Trophoblast cell (in vitro differentiated cells and primary cell): ENCODE measurements at regions not wholly inside any gene's neighbourhood (a gene's known extent, or its start where the extent isn't known, plus 50 kb on each side); places are given as distances from the start of the nearest gene placed in this dataset.

Source experiments
- DNase-seq, 2 donors: peaks; one replicate each; pipeline ENCODE4 v3.0.0-alpha.2; 2016
- H2AFZ ChIP-seq: 2 replicates; pipeline ENCODE4 v1.6.1; 2013; ENCODE audit warnings: low read length, moderate library complexity, mild to moderate bottlenecking; ENCODE audit not compliant: insufficient read depth, poor library complexity
- H2AK5ac ChIP-seq: 2 replicates; pipeline ENCODE4 v1.6.1; 2013; ENCODE audit warnings: mild to moderate bottlenecking, low read length
- H2BK120ac ChIP-seq: 2 replicates; pipeline ENCODE4 v1.6.1; 2013; ENCODE audit warnings: low read length, mild to moderate bottlenecking, moderate library complexity; ENCODE audit not compliant: insufficient read depth, poor library complexity
- H2BK12ac ChIP-seq: 2 replicates; pipeline ENCODE4 v1.6.1; 2013; ENCODE audit warnings: mild to moderate bottlenecking, low read length, moderate library complexity
- H2BK5ac ChIP-seq: 2 replicates; pipeline ENCODE4 v1.6.1; 2013; ENCODE audit warnings: low read length, low read depth, moderate library complexity, mild to moderate bottlenecking; ENCODE audit not compliant: poor library complexity
- H3K14ac ChIP-seq: 2 replicates; pipeline ENCODE4 v1.6.1; 2013; ENCODE audit warnings: mild to moderate bottlenecking, low read length
- H3K18ac ChIP-seq: 2 replicates; pipeline ENCODE4 v1.6.1; 2013; ENCODE audit warnings: mild to moderate bottlenecking, low read length
- H3K23ac ChIP-seq: 2 replicates; pipeline ENCODE4 v1.6.1; 2013; ENCODE audit warnings: low read length
- H3K27ac ChIP-seq: 2 replicates; pipeline ENCODE4 v1.5.1; 2013; ENCODE audit warnings: low read depth, mild to moderate bottlenecking, inconsistent platforms, low read length, moderate library complexity
- H3K27me3 ChIP-seq: 2 replicates; pipeline ENCODE4 v1.6.1; 2013; ENCODE audit warnings: inconsistent platforms, mild to moderate bottlenecking, low read length, moderate library complexity; ENCODE audit not compliant: insufficient read depth
- H3K36me3 ChIP-seq, 2 experiments: 1 replicate in 1 of 2; 2 replicates in 1 of 2; pipeline ENCODE4 v1.6.1; 2013; ENCODE audit warnings: low read length in 2 of 2, mild to moderate bottlenecking in 2 of 2, moderate library complexity in 1 of 2; ENCODE audit not compliant: insufficient read depth in 2 of 2, control insufficient read depth in 1 of 2
- H3K4ac ChIP-seq: 2 replicates; pipeline ENCODE4 v1.6.1; 2013; ENCODE audit warnings: low read depth, mild to moderate bottlenecking, low read length, moderate library complexity
- H3K4me1 ChIP-seq, 2 experiments: 1 replicate in 1 of 2; 2 replicates in 1 of 2; pipeline ENCODE4 v1.6.1; 2013; ENCODE audit warnings: low read length in 2 of 2, mild to moderate bottlenecking in 2 of 2, moderate library complexity in 1 of 2; ENCODE audit not compliant: insufficient read depth in 2 of 2, control insufficient read depth in 1 of 2
- H3K4me2 ChIP-seq: 2 replicates; pipeline ENCODE4 v1.6.1; 2013; ENCODE audit warnings: inconsistent platforms, mild to moderate bottlenecking, low read length, moderate library complexity
- H3K4me3 ChIP-seq: 2 replicates; pipeline ENCODE4 v1.5.1; 2013; ENCODE audit warnings: mild to moderate bottlenecking, low read depth, low read length, inconsistent platforms
- H3K79me1 ChIP-seq: one replicate; pipeline ENCODE4 v1.6.1; 2013; ENCODE audit warnings: low read length
- H3K79me2 ChIP-seq: 2 replicates; pipeline ENCODE4 v1.6.1; 2013; ENCODE audit warnings: low read length, mild to moderate bottlenecking; ENCODE audit not compliant: control insufficient read depth, insufficient read depth, poor library complexity
- H3K9ac ChIP-seq: 2 replicates; pipeline ENCODE4 v1.6.1; 2013; ENCODE audit warnings: mild to moderate bottlenecking, low read length
- H3K9me3 ChIP-seq: 2 replicates; pipeline ENCODE4 v1.6.1; 2013; ENCODE audit warnings: low read depth, mild to moderate bottlenecking, control low read depth, inconsistent platforms, low read length; ENCODE audit not compliant: insufficient read depth
- H4K12ac ChIP-seq: 2 replicates; pipeline ENCODE4 v1.6.1; 2013; ENCODE audit warnings: low read depth, mild to moderate bottlenecking, low read length, moderate library complexity
- H4K8ac ChIP-seq: 2 replicates; pipeline ENCODE4 v1.6.1; 2013; ENCODE audit warnings: low read depth, mild to moderate bottlenecking, low read length, moderate library complexity
- H4K91ac ChIP-seq: one replicate; pipeline ENCODE4 v1.6.1; 2013; ENCODE audit warnings: low read depth, mild to moderate bottlenecking, low read length, moderate library complexity
- WGBS: extraction: QIAGEN DNeasy Blood & Tissue Kit; methylation state at CpG from one replicate; pipeline ENCODE4 v1.1.7; 2013; ENCODE audit warnings: missing lambda C conversion rate; ENCODE audit not compliant: insufficient read length, insufficient coverage; ENCODE audit errors: extremely low coverage; 5-methylcytosine and 5-hydroxymethylcytosine counted together

GRCh38 chr1:58231204-58231603 lies 315.3 kb downstream of the OMA1 start:
- DNase-seq = no peak
- H3K4ac ChIP-seq = no peak overlapping the region
- H3K9ac ChIP-seq = no peak overlapping the region
- H3K14ac ChIP-seq = no peak overlapping the region
- no peak overlapping the region for H2BK5ac ChIP-seq
- H3K27ac ChIP-seq = no peak overlapping the region
- no peak overlapping the region for H3K4me3 ChIP-seq
- no peak overlapping the region for H2BK12ac ChIP-seq
- no peak overlapping the region for H4K91ac ChIP-seq
- no peaks in the 10 kb centered on the region for H3K9me3 ChIP-seq
- no peaks in the 10 kb centered on the region for H3K79me1 ChIP-seq
- H3K23ac ChIP-seq = no peak overlapping the region
- H3K27me3 ChIP-seq = no peaks in the 10 kb centered on the region
- no peaks in the 10 kb centered on the region for H3K79me2 ChIP-seq
- no peak overlapping the region for H4K12ac ChIP-seq
- no peak overlapping the region for H2AK5ac ChIP-seq
- no peak overlapping the region for H4K8ac ChIP-seq
- no CpG with 5 or more reads among the region's 1 CpG for WGBS
- H3K36me3 ChIP-seq = no peaks in the 10 kb centered on the region
- no peak overlapping the region for H3K18ac ChIP-seq
- H3K4me1 ChIP-seq = no peaks in the 10 kb centered on the region
- no peak overlapping the region for H2AFZ ChIP-seq
- H3K4me2 ChIP-seq = no peak overlapping the region
- H2BK120ac ChIP-seq = no peak overlapping the region

GRCh38 chr1:58227604-58228003 lies 318.9 kb downstream of the OMA1 start:
- H3K9ac ChIP-seq = no peak overlapping the region
- H2BK12ac ChIP-seq = no peak overlapping the region
- no peak overlapping the region for H3K4me3 ChIP-seq
- no peak overlapping the region for H2AFZ ChIP-seq
- H2BK5ac ChIP-seq = no peak overlapping the region
- no peaks in the 10 kb centered on the region for H3K4me1 ChIP-seq
- H3K4ac ChIP-seq = no peak overlapping the region
- H3K79me1 ChIP-seq = no peaks in the 10 kb centered on the region
- H4K91ac ChIP-seq = no peak overlapping the region
- no peak overlapping the region for H2AK5ac ChIP-seq
- no peaks in the 10 kb centered on the region for H3K79me2 ChIP-seq
- H4K8ac ChIP-seq = no peak overlapping the region
- no peak for DNase-seq
- no peak overlapping the region for H3K18ac ChIP-seq
- no peak overlapping the region for H3K23ac ChIP-seq
- no peaks in the 10 kb centered on the region for H3K36me3 ChIP-seq
- no peak overlapping the region for H3K4me2 ChIP-seq
- H3K9me3 ChIP-seq = no peaks in the 10 kb centered on the region
- no peaks in the 10 kb centered on the region for H3K27me3 ChIP-seq
- H2BK120ac ChIP-seq = no peak overlapping the region
- no peak overlapping the region for H3K14ac ChIP-seq
- H4K12ac ChIP-seq = no peak overlapping the region
- WGBS = no CpG with 5 or more reads among the region's 3 CpGs
- no peak overlapping the region for H3K27ac ChIP-seq

GRCh38 chr1:58223522-58223921 lies 323.0 kb downstream of the OMA1 start:
- Histone ChIP-seq H3K4me3 (no peak overlapping the region), H4K91ac (no peak overlapping the region), H3K9ac (no peak overlapping the region), H3K79me1 (no peaks in the 10 kb centered on the region), H3K14ac (no peak overlapping the region), H3K9me3 (peaks cover 6% of the 10 kb centered on the region), H2BK12ac (no peak overlapping the region), H3K27me3 (no peaks in the 10 kb centered on the region), H3K27ac (no peak overlapping the region), H4K12ac (no peak overlapping the region), H4K8ac (no peak overlapping the region), H3K4ac (no peak overlapping the region), H2BK5ac (no peak overlapping the region), H3K4me1 (no peaks in the 10 kb centered on the region), H3K4me2 (no peak overlapping the region), H2BK120ac (no peak overlapping the region), H3K79me2 (no peaks in the 10 kb centered on the region), H3K36me3 (no peaks in the 10 kb centered on the region), H2AFZ (no peak overlapping the region), H3K23ac (no peak overlapping the region), H3K18ac (no peak overlapping the region), H2AK5ac (no peak overlapping the region)
- no peak for DNase-seq
- no CpG with 5 or more reads among the region's 4 CpGs for WGBS

GRCh38 chr1:58220836-58221472 lies 325.6 kb downstream of the OMA1 start:
- H2AK5ac ChIP-seq = no peak overlapping the region
- no peak overlapping the region for H3K18ac ChIP-seq
- H3K4ac ChIP-seq = no peak overlapping the region
- no CpG with 5 or more reads among the region's 4 CpGs for WGBS
- no peak overlapping the region for H3K4me2 ChIP-seq
- no peak overlapping the region for H3K14ac ChIP-seq
- H3K9me3 ChIP-seq = peaks cover 6% of the 10 kb centered on the region
- H4K91ac ChIP-seq = no peak overlapping the region
- H3K27ac ChIP-seq = no peak overlapping the region
- H2BK12ac ChIP-seq = no peak overlapping the region
- no peaks in the 10 kb centered on the region for H3K79me2 ChIP-seq
- H3K9ac ChIP-seq = peak overlapping the region; percentile 27
- no peaks in the 10 kb centered on the region for H3K4me1 ChIP-seq
- no peaks in the 10 kb centered on the region for H3K79me1 ChIP-seq
- no peak for DNase-seq
- H4K12ac ChIP-seq = no peak overlapping the region
- H2AFZ ChIP-seq = no peak overlapping the region
- H3K23ac ChIP-seq = no peak overlapping the region
- no peak overlapping the region for H2BK5ac ChIP-seq
- no peak overlapping the region for H4K8ac ChIP-seq
- no peak overlapping the region for H2BK120ac ChIP-seq
- peak overlapping the region; percentile 15 for H3K4me3 ChIP-seq
- no peaks in the 10 kb centered on the region for H3K27me3 ChIP-seq
- H3K36me3 ChIP-seq = no peaks in the 10 kb centered on the region
